G401.6 (cell line): ENCODE measurements at regions not wholly inside any gene's neighbourhood (a gene's known extent, or its start where the extent isn't known, plus 50 kb on each side); places are given as distances from the start of the nearest gene placed in this dataset.

ENCODE experiments used
- FAIRE-seq: peaks from 2 replicates; lab custom pipeline; 2012; peaks lifted over from hg19 to GRCh38; lab: Jason Lieb, UNC

- FAIRE-seq: no peak
Measured at GRCh38 chr3:126266850-126267168, 86.4 kb upstream of the ALDH1L1 start.

- FAIRE-seq: no peak
Measured at GRCh38 chr3:126266291-126266840, 86.0 kb upstream of the ALDH1L1 start.

- FAIRE-seq: no peak
Measured at GRCh38 chr3:126264952-126265351, 84.6 kb upstream of the ALDH1L1 start.

GRCh38 chr3:126264381-126264780 lies 84.0 kb upstream of the ALDH1L1 start:
- no peak for FAIRE-seq

- FAIRE-seq: no peak
Measured at GRCh38 chr3:126263971-126264370, 83.6 kb upstream of the ALDH1L1 start.

- no peak for FAIRE-seq
Measured at GRCh38 chr3:126263539-126263938, 83.2 kb upstream of the ALDH1L1 start.

GRCh38 chr3:126262227-126262626 lies 81.8 kb upstream of the ALDH1L1 start:
- FAIRE-seq: no peak

GRCh38 chr3:126261037-126261436 lies 80.7 kb upstream of the ALDH1L1 start:
- no peak for FAIRE-seq

- FAIRE-seq: no peak
Measured at GRCh38 chr3:126259411-126260391, 79.3 kb upstream of the ALDH1L1 start.

- FAIRE-seq: no peak
Measured at GRCh38 chr3:126258670-126259069, 78.3 kb upstream of the ALDH1L1 start.

- FAIRE-seq: no peak
Measured at GRCh38 chr3:126257984-126258383, 77.6 kb upstream of the ALDH1L1 start.

- no peak for FAIRE-seq
Measured at GRCh38 chr3:126257174-126257573, 76.8 kb upstream of the ALDH1L1 start.

- FAIRE-seq: no peak
Measured at GRCh38 chr3:126256251-126256650, 75.9 kb upstream of the ALDH1L1 start.

GRCh38 chr3:126253072-126253471 lies 72.7 kb upstream of the ALDH1L1 start:
- FAIRE-seq: no peak

GRCh38 chr3:126252373-126252772 lies 72.0 kb upstream of the ALDH1L1 start:
- FAIRE-seq: no peak

GRCh38 chr3:126245811-126246727 lies 65.7 kb upstream of the ALDH1L1 start:
- no peak for FAIRE-seq
